GM18498 (cell line): ENCODE measurements at regions not wholly inside any gene's neighbourhood (a gene's known extent, or its start where the extent isn't known, plus 50 kb on each side); places are given as distances from the start of the nearest gene placed in this dataset.

Experiments
- ATAC-seq: cut with Tn5 transposase; IDR thresholded peaks from one replicate; pipeline ENCODE4 v1.9.1; 2021; ENCODE audit warnings: mild to moderate bottlenecking, moderate library complexity; ENCODE audit not compliant: unreplicated experiment

GRCh38 chr2:120526997-120527945 lies 181.3 kb downstream of the INHBB start:
- ATAC-seq: no peak

GRCh38 chr2:120528051-120528692 lies 182.2 kb downstream of the INHBB start:
- ATAC-seq: no peak

- ATAC-seq: no peak
These were observed 182.7 kb downstream of the INHBB start for GRCh38 chr2:120528693-120529076.

GRCh38 chr2:120530781-120531180 lies 184.8 kb downstream of the INHBB start:
- no peak for ATAC-seq

- ATAC-seq: no peak
These were observed 185.4 kb downstream of the INHBB start for GRCh38 chr2:120531365-120531764.

- no peak for ATAC-seq
These were observed 186.1 kb downstream of the INHBB start for GRCh38 chr2:120531863-120532600.

GRCh38 chr2:120533625-120534024 lies 187.7 kb downstream of the INHBB start:
- ATAC-seq: no peak

- no peak for ATAC-seq
These were observed 188.5 kb downstream of the INHBB start for GRCh38 chr2:120534457-120534856.

GRCh38 chr2:120535081-120535480 lies 189.1 kb downstream of the INHBB start:
- ATAC-seq: no peak

- no peak for ATAC-seq
These were observed 190.2 kb downstream of the INHBB start for GRCh38 chr2:120536141-120536540.

- ATAC-seq: no peak
These were observed 192.9 kb downstream of the INHBB start for GRCh38 chr2:120538691-120539423.

GRCh38 chr2:120539424-120539936 lies 193.5 kb downstream of the INHBB start:
- ATAC-seq: no peak

- ATAC-seq: no peak
These were observed 194.2 kb downstream of the INHBB start for GRCh38 chr2:120539937-120540718.

- ATAC-seq: no peak
These were observed 194.7 kb upstream of the GLI2 start for GRCh38 chr2:120540719-120541552.

- no peak for ATAC-seq
These were observed 194.1 kb upstream of the GLI2 start for GRCh38 chr2:120541553-120541932.

GRCh38 chr2:120541972-120542670 lies 193.5 kb upstream of the GLI2 start:
- ATAC-seq: no peak

- no peak for ATAC-seq
These were observed 192.6 kb upstream of the GLI2 start for GRCh38 chr2:120542911-120543527.

GRCh38 chr2:120543899-120544298 lies 191.8 kb upstream of the GLI2 start:
- ATAC-seq: no peak
